KG1 (cell line): ENCODE measurements at regions not wholly inside any gene's neighbourhood (a gene's known extent, or its start where the extent isn't known, plus 50 kb on each side); places are given as distances from the start of the nearest gene placed in this dataset.

Source experiments
- DNase-seq: peaks from one replicate; lab custom pipeline; 2025; lab: John Stamatoyannopoulos, UW

DNA sequence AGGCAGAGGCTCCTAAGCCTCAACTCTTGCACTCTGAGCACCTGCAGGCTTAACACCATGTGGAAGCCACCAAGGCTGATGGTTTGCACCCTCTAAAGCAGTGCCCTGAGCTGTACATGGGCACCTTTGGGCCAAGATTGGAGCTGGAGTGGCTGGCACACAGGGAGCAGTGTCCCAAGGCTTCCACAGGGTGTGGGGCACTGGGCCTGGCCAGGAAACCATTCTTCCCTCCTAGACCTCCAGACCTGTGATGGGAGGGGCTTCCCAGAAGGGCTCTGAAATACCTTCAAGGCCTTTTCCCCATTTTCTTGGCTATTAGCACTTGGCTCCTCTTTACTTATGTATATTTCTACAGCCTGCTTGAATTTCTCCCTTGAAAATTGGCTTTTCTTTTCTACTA is 67.9 kb upstream of the PPM1J start:
- no peak for DNase-seq

DNA sequence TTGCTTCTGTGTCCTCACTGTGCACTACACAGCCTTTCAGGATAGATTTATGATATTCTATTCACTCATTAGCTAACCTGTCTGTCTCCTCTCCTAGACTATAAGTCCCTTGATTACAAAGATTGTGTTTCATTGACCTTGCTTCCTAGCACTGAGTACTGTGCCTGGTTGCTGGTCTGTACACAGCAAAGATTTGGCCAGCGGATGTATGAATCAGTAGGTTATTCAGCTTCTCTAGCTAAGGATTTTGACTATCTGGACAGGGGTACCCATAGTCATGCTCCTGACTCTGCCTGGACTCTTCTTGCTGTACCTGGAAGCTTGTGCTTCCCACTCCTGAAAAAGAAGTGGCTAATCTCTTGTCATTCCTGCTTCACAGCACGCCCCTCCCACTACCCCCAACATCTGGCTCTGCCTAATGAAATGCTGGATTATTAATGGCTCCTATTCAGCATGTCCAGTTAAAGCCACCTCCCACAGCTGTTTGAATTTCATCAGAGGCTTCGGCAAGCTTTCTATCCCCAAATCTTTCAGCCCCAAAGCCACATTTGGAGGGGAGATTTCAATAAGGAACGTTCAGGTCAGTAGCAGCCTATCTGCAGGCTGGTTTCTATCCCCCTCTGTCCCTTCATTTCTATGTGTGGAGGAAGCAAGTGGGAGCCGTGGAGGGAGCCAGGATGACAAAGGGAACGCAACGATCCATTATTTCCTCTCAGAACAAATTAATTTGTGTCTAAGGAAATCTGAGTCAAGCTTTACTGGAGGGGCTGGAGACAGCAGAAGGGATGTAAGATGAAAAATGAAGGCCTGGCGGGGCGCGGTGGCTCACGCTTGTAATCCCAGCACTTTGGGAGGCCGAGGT is 64.8 kb upstream of the PPM1J start:
- DNase-seq: no peak

DNA sequence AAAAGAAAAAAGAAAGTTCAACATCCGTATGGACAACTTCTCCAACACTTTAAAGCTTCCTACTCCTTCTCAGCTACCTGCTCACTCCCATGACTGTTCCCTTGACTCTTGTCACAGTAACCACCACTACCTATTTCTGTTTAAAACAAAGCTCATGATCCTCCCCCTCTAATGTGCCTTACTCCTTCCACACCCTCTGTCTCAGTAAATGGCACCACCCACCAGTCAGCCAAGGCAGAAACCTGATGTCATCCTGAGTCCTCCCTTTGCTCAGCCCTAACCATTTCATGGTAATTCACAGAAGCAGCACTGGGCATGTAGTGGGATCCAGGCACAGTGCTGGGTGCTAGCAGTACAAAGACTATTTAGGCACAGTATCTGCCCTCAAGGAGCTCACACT is 63.0 kb upstream of the PPM1J start:
- no peak for DNase-seq

DNA sequence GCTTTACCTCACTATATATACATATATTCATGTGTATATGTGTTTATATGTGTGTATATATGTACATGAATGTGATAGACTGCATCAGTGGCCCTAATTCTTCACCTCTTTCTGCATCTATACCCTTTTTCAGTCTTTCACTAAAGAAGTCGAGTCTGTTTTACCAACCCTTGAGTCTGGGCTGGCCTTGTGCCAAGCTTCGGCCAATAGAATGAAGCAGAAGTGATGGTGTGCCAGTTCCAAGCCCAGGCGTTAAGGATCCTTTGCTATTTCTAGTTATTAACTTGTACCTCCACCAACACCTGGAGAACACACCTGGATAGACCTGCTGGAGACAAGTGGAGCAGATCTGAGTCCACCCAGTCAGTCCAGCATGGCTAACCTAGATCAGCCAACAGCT is 61.6 kb upstream of the PPM1J start:
- no peak for DNase-seq

DNA sequence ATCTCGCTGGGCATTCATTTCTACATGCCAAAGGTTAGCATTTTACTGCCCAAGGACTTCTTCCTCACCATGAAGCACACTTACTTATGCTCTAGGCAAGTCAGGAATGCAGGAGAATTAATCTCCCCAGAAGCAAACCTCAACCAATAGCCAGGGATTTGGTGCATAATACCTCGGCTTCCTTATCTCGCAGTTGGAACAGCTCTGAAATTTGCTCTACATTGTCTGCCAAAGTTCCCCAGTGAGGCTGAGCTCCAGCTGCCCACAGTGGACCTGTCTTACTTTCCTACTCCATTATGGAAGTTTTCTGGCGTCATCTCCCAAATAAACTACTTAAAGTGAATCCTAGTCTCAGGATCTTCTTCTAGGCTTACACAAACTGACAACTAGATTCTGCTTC is 57.6 kb upstream of the PPM1J start:
- DNase-seq: no peak

DNA sequence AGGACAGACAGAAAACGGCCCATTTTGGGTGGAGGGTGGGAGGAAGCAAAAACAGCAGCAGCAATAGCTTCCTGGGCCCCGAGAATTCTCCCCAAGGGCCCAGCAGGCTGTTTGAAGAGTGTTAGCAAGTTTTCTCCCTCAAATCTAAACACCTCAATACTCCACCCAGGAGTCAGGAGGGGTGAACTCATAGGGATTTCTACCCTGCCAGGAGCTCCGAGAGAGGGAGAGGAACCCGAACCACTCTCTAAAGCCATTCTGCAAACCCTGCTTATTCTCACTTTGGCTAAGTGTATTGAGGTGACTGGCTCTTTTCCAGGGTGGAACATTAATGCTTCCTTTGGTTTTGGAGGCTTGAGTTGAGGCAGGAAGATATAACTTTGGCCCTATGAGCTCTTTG is 55.6 kb upstream of the PPM1J start:
- DNase-seq: no peak

DNA sequence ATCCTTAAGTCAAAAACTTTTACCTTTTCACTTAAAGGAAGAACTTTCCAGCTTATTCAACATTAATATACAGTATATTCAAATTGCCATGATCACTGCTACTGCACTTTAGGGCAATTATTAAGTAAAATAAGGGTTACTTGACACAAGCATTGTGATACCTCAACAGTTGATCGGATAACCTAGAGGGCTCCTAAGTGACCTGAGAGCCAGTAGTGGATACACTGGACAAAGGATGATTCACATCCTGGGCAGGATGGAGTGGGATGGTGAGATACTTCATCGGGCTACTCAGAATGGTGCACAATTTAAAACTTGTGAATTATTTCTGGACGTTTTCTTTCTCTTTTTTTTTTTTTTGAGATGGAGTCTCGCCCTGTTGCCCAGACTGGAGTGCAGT is 54.5 kb upstream of the PPM1J start:
- no peak for DNase-seq

DNA sequence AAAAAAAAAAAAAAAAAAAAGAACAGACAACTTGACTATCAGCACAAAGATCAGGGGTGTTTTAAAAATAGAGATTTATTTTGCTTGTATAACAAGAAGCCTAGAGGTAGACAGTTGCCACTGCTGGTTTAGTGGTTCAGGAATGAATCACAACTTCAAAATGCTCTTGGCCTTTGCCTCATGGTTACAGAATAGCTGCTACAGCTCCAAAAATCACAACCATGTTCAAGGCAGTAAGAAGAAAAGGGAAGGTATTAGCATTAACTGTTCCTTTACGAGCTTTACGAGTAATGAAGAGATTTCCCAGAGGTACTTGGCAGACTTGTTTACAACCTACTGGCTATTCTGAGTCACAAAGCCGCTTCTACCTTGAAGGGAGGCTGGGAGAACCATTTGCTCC is 52.5 kb upstream of the PPM1J start:
- no peak for DNase-seq
